BE2C (cell line): ENCODE measurements at regions not wholly inside any gene's neighbourhood (a gene's known extent, or its start where the extent isn't known, plus 50 kb on each side); places are given as distances from the start of the nearest gene placed in this dataset.
"Not testable (repeated sequence)": the region's sequence is repeated elsewhere in the genome, so short reads cannot be mapped to it uniquely, and the experiment has no call there.

Experiments used
- DNase-seq: peaks from one replicate; pipeline ENCODE4 v3.0.0-alpha.2; 2020
- H3K27me3 ChIP-seq: fragments of 250-450 bp; sonication (Bioruptor Pico); 2 replicates; pipeline ENCODE4 v1.5.1; 2020; ENCODE audit warnings: mild to moderate bottlenecking
- H3K36me3 ChIP-seq: fragments of 250-450 bp; sonication (Bioruptor Pico); 2 replicates; pipeline ENCODE4 v1.5.1; 2020; ENCODE audit warnings: mild to moderate bottlenecking
- H3K4me1 ChIP-seq: fragments of 250-450 bp; sonication (Bioruptor Pico); 2 replicates; pipeline ENCODE4 v1.5.1; 2020
- H3K4me3 ChIP-seq: 2 replicates; pipeline ENCODE4 v1.5.1; 2011; ENCODE audit warnings: low read depth, low read length
- H3K9me3 ChIP-seq: fragments of 250-450 bp; sonication (Bioruptor Pico); 2 replicates; pipeline ENCODE4 v1.5.1; 2020
- TF ChIP-seq, protein P1 (sequence below): IDR thresholded peaks from 2 replicates; pipeline ENCODE4 v1.5.1; 2012; ENCODE audit warnings: mild to moderate bottlenecking, low read depth, low read length

DNA sequence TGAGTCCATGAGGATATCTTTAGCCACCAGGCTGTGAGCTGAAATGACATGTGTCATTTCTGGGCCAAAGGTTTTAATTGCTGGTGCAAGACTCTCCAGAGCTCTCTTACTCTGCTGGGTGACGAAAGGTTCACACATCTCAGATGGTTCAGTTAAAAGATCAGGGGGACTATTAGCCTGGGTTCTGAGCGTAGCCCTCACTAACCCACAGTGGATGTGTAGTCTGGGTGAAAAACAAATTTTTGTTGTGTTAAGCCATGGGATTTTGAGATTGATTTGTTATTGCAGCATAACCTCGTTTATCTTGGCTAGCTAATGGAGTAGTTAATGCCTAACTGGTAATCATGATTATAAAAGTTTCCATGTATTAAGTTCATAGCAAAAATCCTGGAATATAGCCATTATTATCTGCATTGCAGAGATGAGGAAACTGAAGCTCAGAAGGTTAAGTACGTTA, 251.5 kb downstream of the RMST start:
- Histone ChIP-seq H3K9me3 (no peaks in the 10 kb centered on the region), H3K4me3 (no peak overlapping the region), H3K27me3 (no peaks in the 10 kb centered on the region), H3K4me1 (no peaks in the 10 kb centered on the region), H3K36me3 (no peaks in the 10 kb centered on the region)
- TF ChIP-seq, protein P1, sequence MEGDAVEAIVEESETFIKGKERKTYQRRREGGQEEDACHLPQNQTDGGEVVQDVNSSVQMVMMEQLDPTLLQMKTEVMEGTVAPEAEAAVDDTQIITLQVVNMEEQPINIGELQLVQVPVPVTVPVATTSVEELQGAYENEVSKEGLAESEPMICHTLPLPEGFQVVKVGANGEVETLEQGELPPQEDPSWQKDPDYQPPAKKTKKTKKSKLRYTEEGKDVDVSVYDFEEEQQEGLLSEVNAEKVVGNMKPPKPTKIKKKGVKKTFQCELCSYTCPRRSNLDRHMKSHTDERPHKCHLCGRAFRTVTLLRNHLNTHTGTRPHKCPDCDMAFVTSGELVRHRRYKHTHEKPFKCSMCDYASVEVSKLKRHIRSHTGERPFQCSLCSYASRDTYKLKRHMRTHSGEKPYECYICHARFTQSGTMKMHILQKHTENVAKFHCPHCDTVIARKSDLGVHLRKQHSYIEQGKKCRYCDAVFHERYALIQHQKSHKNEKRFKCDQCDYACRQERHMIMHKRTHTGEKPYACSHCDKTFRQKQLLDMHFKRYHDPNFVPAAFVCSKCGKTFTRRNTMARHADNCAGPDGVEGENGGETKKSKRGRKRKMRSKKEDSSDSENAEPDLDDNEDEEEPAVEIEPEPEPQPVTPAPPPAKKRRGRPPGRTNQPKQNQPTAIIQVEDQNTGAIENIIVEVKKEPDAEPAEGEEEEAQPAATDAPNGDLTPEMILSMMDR, result no peak
- DNase-seq, result no peak

DNA sequence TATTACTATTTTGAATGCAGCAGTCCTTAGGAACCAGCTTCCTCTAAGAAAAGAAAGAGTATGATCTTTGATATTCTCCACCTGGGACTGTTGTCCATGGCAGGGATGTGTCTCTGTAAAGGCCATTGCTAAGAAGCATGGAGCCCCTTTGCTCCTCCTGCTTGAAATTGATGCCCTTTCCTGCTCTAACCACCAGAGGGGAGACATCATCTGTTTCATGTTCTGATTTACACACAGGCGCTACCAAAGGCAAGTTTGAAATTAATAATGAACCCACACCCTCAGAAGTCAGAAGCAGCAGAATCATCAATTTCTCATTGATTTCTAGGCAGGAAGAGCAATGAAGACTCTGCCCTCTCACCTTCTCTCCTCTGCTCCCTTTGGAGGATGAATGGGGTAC, 253.8 kb downstream of the RMST start:
- TF ChIP-seq, protein P1, result no peak
- DNase-seq, result no peak
- no peak overlapping the region for H3K4me3 ChIP-seq
- H3K9me3 ChIP-seq, result no peaks in the 10 kb centered on the region
- no peaks in the 10 kb centered on the region for H3K27me3 ChIP-seq
- no peaks in the 10 kb centered on the region for H3K36me3 ChIP-seq
- H3K4me1 ChIP-seq, result no peaks in the 10 kb centered on the region

DNA sequence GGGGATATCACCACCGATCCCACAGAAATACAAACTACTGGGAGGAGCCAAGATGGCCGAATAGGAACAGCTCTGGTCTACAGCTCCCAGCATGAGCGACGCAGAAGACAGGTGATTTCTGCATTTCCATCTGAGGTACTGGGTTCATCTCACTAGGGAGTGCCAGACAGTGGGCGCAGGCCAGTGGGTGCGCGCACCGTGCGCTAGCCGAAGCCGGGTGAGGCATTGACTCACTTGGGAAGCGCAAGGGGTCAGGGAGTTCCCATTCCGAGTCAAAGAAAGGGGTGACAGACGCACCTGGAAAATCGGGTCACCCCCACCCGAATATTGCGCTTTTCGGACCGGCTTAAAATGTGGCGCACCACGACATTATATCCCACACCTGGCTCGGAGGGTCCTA, 261.2 kb downstream of the RMST start:
- not testable (repeated sequence) for H3K36me3 ChIP-seq, H3K27me3 ChIP-seq, H3K4me3 ChIP-seq, H3K4me1 ChIP-seq, H3K9me3 ChIP-seq, DNase-seq

DNA sequence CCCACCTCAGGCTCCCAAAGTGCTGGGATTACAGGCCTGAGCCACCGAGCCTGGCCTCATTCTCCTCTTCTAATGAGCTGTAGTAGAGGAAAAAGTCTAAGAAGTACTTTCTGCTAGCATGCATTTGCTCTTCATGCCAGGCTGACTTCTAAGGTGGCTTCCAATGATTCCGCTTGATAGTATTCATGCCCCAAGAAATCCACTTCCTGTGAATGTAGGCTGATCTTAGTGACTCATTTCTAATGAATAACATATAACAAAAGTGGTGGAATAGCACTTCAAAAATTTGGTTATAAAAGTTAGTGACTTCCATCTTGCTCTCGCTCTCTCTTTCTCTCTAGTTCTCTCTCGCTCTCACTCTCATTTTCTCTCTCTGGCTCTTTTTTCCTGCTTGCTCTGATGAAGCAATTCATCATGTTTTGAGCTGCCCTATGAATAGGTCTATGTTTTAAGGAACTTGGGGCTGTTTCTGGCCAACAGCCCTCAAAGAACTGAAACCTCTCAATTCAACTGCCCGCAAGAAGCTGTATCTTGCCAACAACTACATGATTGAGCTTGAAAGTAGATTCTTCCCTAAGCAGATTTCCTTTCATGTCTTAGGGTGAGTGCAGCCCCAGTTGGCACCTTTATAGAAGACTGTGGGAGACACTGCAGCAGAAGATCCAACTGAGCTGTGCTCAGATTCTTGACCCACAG, 282.9 kb downstream of the RMST start:
- Histone ChIP-seq H3K4me3 (no peak overlapping the region), H3K9me3 (no peaks in the 10 kb centered on the region), H3K4me1 (no peaks in the 10 kb centered on the region), H3K27me3 (no peaks in the 10 kb centered on the region), H3K36me3 (no peaks in the 10 kb centered on the region)
- TF ChIP-seq, protein P1, result no peak
- no peak for DNase-seq

DNA sequence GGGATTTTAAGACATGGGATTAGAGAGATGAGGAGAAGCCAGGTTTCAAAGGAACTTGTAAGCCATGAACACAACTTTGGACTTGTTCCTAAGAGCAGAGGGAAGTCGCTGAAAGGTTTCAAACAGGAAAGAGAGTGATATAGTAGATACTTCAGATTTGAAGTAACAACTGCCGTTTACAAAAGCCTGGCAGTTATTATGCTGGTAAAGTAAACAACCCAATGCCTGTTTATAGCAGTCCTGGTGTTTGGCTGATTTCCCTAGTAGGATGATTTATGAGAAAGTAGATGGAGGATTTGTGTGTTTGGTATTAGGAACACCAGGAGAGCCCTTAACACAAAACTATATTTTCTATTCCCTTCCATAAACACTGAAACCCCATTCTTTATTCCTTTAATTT, 285.7 kb downstream of the RMST start:
- Histone ChIP-seq H3K27me3 (no peaks in the 10 kb centered on the region), H3K4me1 (no peaks in the 10 kb centered on the region), H3K9me3 (no peaks in the 10 kb centered on the region), H3K4me3 (no peak overlapping the region), H3K36me3 (no peaks in the 10 kb centered on the region)
- DNase-seq, result no peak
- TF ChIP-seq, protein P1, result no peak

DNA sequence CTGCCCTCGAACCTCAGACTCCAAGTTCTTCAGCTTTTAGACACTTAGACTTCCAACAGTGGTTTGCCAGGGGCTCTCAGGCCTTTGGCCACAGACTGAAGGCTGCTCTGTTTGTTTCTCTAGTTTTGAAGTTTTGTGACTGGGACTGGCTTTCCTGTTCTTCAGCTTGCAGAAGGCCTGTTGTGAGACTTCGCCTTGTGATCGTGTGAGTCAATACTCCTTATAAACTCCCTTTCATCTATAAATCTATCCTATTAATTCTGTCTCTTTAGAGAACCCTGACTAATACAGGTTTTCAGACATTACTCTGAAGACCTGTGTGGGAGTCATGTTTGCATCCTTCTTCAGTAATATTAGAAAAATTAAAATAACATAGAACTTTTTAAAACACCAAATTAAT, 289.1 kb downstream of the RMST start:
- Histone ChIP-seq H3K9me3 (no peaks in the 10 kb centered on the region), H3K36me3 (no peaks in the 10 kb centered on the region), H3K4me1 (no peaks in the 10 kb centered on the region), H3K4me3 (no peak overlapping the region), H3K27me3 (no peaks in the 10 kb centered on the region)
- TF ChIP-seq, protein P1, result no peak
- DNase-seq, result no peak
